ENCODE measurements at regions not wholly inside any gene's neighbourhood (a gene's known extent, or its start where the extent isn't known, plus 50 kb on each side); places are given as distances from the start of the nearest gene placed in this dataset.

GRCh38 chr13:29934531-29935308 lies 84.3 kb upstream of the UBL3 start:
- H4K20me1 ChIP-seq (ENCODE audit: insufficient read depth) = no peaks in the 10 kb centered on the region
- H3K79me2 ChIP-seq (ENCODE audit: low read depth) = no peaks in the 10 kb centered on the region
- BruUV-seq (replicated peaks) = no TSS peak
- H3F3A ChIP-seq (ENCODE audit: insufficient read depth, low read depth) = no peaks in the 10 kb centered on the region
- DNase-seq = peak in 1 of 2 experiments; percentile 34
- ChIA-PET CTCF (no interaction called here), POLR2A (ENCODE audit: unreplicated experiment) (interaction anchor here (0.5 kb wide), 1 partner anchor 140 kb away, joined by 6 read pairs; no protein-coding TSS in a partner anchor)
- H3K27ac ChIP-seq = no peak overlapping the region
- no peaks in the 10 kb centered on the region for H3K36me3 ChIP-seq (ENCODE audit: low read depth)
- TF ChIP-seq EZH2 (IDR thresholded peaks at IDR 0.05; ENCODE audit: low read depth) (no peak), CTCF (conservative IDR thresholded peaks at IDR 0.05) (no peak)
- no peak overlapping the region for H2AFZ ChIP-seq
- no peaks in the 10 kb centered on the region for H3K9me2 ChIP-seq (ENCODE audit: insufficient read depth)
- no peaks in the 10 kb centered on the region for H3K4me1 ChIP-seq (replicated peaks; ENCODE audit: insufficient read depth)
- no peaks in the 10 kb centered on the region for H3K9me3 ChIP-seq (ENCODE audit: insufficient read depth, low read depth)
- no peaks in the 10 kb centered on the region for H3K27me3 ChIP-seq (ENCODE audit: insufficient read depth, low read depth)
- intact Hi-C loops (cut with micrococcal nuclease; ENCODE audit: unreplicated experiment) = no loop called here
- H3K4me2 ChIP-seq = no peak overlapping the region
- H3K4me3 ChIP-seq = no peak overlapping the region

DNA sequence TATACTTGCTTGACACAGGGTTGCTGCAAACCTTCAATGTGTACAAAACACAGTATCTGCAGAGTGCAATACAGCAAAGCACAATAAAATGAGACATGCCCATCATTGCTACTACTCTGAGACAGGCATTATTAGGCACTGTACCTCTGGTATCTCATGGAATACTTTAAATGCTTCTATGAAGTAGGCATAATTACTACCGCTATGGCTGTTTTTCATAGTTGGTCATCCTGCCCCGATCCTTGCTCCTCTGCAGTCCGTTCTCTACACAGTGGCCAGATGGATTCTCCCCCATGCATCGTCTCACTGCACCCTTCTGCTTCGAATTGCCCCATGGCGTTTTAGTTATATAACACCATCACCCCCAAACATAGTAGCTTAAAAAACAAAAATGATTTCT lies 83.0 kb upstream of the UBL3 start:
- H3K27me3 ChIP-seq (ENCODE audit: insufficient read depth, low read depth) = no peaks in the 10 kb centered on the region
- TF ChIP-seq CTCF (conservative IDR thresholded peaks at IDR 0.05) = no peak
- TF ChIP-seq EZH2 (IDR thresholded peaks at IDR 0.05; ENCODE audit: low read depth) = no peak
- H4K20me1 ChIP-seq (ENCODE audit: insufficient read depth) = no peaks in the 10 kb centered on the region
- no peaks in the 10 kb centered on the region for H3K9me3 ChIP-seq (ENCODE audit: insufficient read depth, low read depth)
- ChIA-PET CTCF (no interaction called here), POLR2A (ENCODE audit: unreplicated experiment) (no interaction called here)
- H3K4me1 ChIP-seq (replicated peaks; ENCODE audit: insufficient read depth) = no peaks in the 10 kb centered on the region
- no peak overlapping the region for H2AFZ ChIP-seq
- H3F3A ChIP-seq (ENCODE audit: insufficient read depth, low read depth) = no peaks in the 10 kb centered on the region
- H3K4me3 ChIP-seq = no peak overlapping the region
- intact Hi-C loops (cut with micrococcal nuclease; ENCODE audit: unreplicated experiment) = no loop called here
- H3K9me2 ChIP-seq (ENCODE audit: insufficient read depth) = no peaks in the 10 kb centered on the region
- no peaks in the 10 kb centered on the region for H3K79me2 ChIP-seq (ENCODE audit: low read depth)
- no peak overlapping the region for H3K4me2 ChIP-seq
- no peak overlapping the region for H3K27ac ChIP-seq
- BruUV-seq (replicated peaks) = no TSS peak
- no peaks in the 10 kb centered on the region for H3K36me3 ChIP-seq (ENCODE audit: low read depth)
- no peak for DNase-seq

DNA sequence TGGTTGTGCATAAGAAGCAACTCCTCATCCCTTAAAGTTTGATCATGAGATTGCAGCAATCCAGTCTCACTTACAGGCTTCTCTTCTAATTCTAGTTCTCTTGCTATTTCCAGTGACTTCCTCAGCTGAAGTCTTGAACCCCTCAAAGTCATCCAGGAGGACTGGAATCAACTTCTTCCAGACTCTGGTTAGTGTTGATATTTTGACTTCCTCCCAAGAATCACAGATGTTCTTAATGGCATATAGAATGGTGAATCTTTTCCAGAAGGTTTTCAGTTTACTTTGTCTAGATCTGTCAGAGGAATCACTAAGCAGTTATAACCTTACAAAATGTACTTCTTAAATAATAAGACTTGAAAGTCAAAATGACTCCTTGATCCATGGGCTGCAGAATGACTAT lies 81.3 kb upstream of the UBL3 start:
- Histone ChIP-seq H4K20me1 (ENCODE audit: insufficient read depth) (no peaks in the 10 kb centered on the region), H3K4me3 (no peak overlapping the region), H3K27ac (no peak overlapping the region), H3F3A (ENCODE audit: insufficient read depth, low read depth) (peaks cover 3% of the 10 kb centered on the region; the same call in 1 of the 2 replicates), H3K36me3 (ENCODE audit: low read depth) (no peaks in the 10 kb centered on the region), H3K4me1 (replicated peaks; ENCODE audit: insufficient read depth) (peaks cover 5% of the 10 kb centered on the region), H3K79me2 (ENCODE audit: low read depth) (no peaks in the 10 kb centered on the region), H3K4me2 (no peak overlapping the region), H2AFZ (no peak overlapping the region), H3K27me3 (ENCODE audit: insufficient read depth, low read depth) (no peaks in the 10 kb centered on the region), H3K9me2 (ENCODE audit: insufficient read depth) (no peaks in the 10 kb centered on the region), H3K9me3 (ENCODE audit: insufficient read depth, low read depth) (no peaks in the 10 kb centered on the region)
- CTCF ChIA-PET = no interaction called here
- no peak for TF ChIP-seq CTCF (conservative IDR thresholded peaks at IDR 0.05)
- no peak for TF ChIP-seq EZH2 (IDR thresholded peaks at IDR 0.05; ENCODE audit: low read depth)
- POLR2A ChIA-PET (ENCODE audit: unreplicated experiment) = no interaction called here
- intact Hi-C loops (cut with micrococcal nuclease; ENCODE audit: unreplicated experiment) = no loop called here
- DNase-seq = no peak
- BruUV-seq (replicated peaks) = no TSS peak

All from PC-9 (cell line).